Thyroid gland (tissue), 4 donors: ENCODE measurements at regions not wholly inside any gene's neighbourhood (a gene's known extent, or its start where the extent isn't known, plus 50 kb on each side); places are given as distances from the start of the nearest gene placed in this dataset.

Experiments used
- POLR2A ChIP-seq, 2 donors: fragments of 450-650 bp; IDR thresholded peaks; one replicate each; pipeline ENCODE4 v1.6.1; 2017; ENCODE audit warnings: antibody characterized with exemption in 2 of 2, mild to moderate bottlenecking in 2 of 2, moderate library complexity in 1 of 2
- TF ChIP-seq, protein P1 (sequence below), 6 experiments: fragments of 200-600 bp in 3 of 6; fragments of 450-650 bp in 3 of 6; sonication (generic) in 3 of 6; IDR thresholded peaks; one replicate each; pipeline ENCODE4 v1.5.1; 2016 to 2019; ENCODE audit warnings: antibody characterized with exemption in 6 of 6, mild to moderate bottlenecking in 2 of 6, inconsistent platforms in 1 of 6, moderate library complexity in 1 of 6

DNA sequence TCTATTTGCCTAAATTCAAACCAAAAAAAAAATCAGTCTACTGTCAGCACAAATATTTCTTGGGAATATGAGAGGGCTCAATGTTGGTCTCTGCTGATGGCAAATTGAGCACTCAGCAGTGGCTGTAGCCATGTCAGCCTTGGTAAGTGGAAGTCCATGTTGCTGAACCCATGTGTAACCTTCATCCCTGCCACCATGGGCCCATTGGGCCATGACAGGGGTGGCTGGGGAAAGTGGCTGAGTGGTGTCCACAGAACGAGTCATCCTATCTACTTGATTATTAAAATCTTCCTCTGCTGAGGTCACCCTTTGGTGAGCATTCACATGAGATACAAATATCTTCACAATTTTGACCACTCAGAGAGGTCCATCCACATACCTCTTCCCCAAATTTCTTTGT lies 56.8 kb upstream of the FAM9B start:
- TF ChIP-seq, protein P1, sequence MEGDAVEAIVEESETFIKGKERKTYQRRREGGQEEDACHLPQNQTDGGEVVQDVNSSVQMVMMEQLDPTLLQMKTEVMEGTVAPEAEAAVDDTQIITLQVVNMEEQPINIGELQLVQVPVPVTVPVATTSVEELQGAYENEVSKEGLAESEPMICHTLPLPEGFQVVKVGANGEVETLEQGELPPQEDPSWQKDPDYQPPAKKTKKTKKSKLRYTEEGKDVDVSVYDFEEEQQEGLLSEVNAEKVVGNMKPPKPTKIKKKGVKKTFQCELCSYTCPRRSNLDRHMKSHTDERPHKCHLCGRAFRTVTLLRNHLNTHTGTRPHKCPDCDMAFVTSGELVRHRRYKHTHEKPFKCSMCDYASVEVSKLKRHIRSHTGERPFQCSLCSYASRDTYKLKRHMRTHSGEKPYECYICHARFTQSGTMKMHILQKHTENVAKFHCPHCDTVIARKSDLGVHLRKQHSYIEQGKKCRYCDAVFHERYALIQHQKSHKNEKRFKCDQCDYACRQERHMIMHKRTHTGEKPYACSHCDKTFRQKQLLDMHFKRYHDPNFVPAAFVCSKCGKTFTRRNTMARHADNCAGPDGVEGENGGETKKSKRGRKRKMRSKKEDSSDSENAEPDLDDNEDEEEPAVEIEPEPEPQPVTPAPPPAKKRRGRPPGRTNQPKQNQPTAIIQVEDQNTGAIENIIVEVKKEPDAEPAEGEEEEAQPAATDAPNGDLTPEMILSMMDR (IDR thresholded peaks at IDR 0.05), result no peak
- TF ChIP-seq POLR2A (IDR thresholded peaks at IDR 0.05), result no peak
